ENCODE measurements at regions not wholly inside any gene's neighbourhood (a gene's known extent, or its start where the extent isn't known, plus 50 kb on each side); places are given as distances from the start of the nearest gene placed in this dataset.

DNA sequence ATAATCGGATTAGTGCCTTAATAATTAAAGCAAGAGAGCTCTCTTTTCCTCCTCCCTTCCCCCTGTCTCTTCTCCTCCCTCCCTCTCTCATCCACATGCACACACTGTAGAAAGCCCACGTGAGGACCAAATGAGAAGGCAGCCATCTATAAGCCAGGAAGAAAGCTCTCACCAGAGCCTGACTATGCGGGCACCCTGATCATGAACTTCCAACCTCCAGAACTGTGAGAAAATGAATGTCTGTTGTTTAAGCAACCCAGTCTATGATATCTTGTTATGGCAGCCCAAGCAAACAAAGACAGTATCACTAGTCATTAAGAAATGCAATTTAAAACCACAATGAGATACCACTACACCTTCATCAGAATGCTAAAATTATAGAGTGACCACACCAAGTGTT, 220.3 kb downstream of the EN1 start:
- H3F3A ChIP-seq (ENCODE audit: low read depth): no peaks in the 10 kb centered on the region
- no peaks in the 10 kb centered on the region for H4K20me1 ChIP-seq (ENCODE audit: low read depth)
- H3K36me3 Mint-ChIP-seq: no peaks in the 10 kb centered on the region
- no peaks in the 10 kb centered on the region for H3K9me3 ChIP-seq (ENCODE audit: low read depth)
- TF ChIP-seq CTCF (IDR thresholded peaks at IDR 0.05): no peak
- TF ChIP-seq EZH2phosphoT487 (IDR thresholded peaks at IDR 0.05): no peak
- TF ChIP-seq EZH2 (IDR thresholded peaks at IDR 0.05): no peak
- DNase-seq (ENCODE audit: low spot score): no peak
- no peaks in the 10 kb centered on the region for H3K36me3 ChIP-seq
- H3K9ac ChIP-seq: no peak overlapping the region
- no peak overlapping the region for H3K4me3 Mint-ChIP-seq
- no peak overlapping the region for H3K27ac Mint-ChIP-seq
- H3K4me1 Mint-ChIP-seq: no peaks in the 10 kb centered on the region
- H3K27me3 ChIP-seq: no peaks in the 10 kb centered on the region
- no peak overlapping the region for H2AFZ ChIP-seq (replicated peaks)
- no peak overlapping the region for H3K4me2 ChIP-seq
- no peaks in the 10 kb centered on the region for H3K4me1 ChIP-seq
- H3K4me3 ChIP-seq: no peak overlapping the region
- no peaks in the 10 kb centered on the region for H3K79me2 ChIP-seq (ENCODE audit: low read depth)
- H3K27me3 Mint-ChIP-seq (ENCODE audit: insufficient read depth, low read depth): peaks cover 9% of the 10 kb centered on the region
- H3K9me3 Mint-ChIP-seq: peaks cover 7% of the 10 kb centered on the region
- H3K27ac ChIP-seq: no peak overlapping the region

DNA sequence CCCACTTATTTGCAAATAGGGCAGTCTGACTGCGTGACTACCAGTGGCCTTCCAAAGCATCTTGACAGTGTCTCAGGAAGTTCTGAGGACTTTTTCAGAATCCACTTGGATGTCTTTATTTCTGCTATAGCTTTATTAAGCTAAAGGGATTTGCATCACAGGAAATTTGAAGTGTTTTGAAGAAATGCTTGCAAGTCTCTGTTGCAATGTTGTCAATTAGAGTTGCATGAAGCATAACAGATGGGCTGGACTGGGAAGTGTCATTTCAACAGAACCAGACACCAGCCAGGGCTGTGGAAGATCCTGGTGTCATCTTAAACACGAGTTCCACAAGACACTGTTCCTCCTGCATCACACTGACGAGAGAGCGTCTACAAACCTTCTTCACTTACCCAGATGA, 224.5 kb downstream of the EN1 start:
- H4K20me1 ChIP-seq (ENCODE audit: low read depth): no peaks in the 10 kb centered on the region
- H3K27ac ChIP-seq: no peak overlapping the region
- no peak overlapping the region for H3K4me3 ChIP-seq
- H3K36me3 ChIP-seq: no peaks in the 10 kb centered on the region
- H3K9ac ChIP-seq: no peak overlapping the region
- DNase-seq (ENCODE audit: low spot score): no peak
- Mint-ChIP-seq H3K27me3 (ENCODE audit: insufficient read depth, low read depth) (peaks cover 4% of the 10 kb centered on the region), H3K4me1 (peaks cover 12% of the 10 kb centered on the region), H3K36me3 (no peaks in the 10 kb centered on the region), H3K27ac (no peak overlapping the region), H3K4me3 (no peak overlapping the region), H3K9me3 (peaks cover 7% of the 10 kb centered on the region)
- no peaks in the 10 kb centered on the region for H3K9me3 ChIP-seq (ENCODE audit: low read depth)
- H3K4me2 ChIP-seq: no peak overlapping the region
- no peaks in the 10 kb centered on the region for H3K79me2 ChIP-seq (ENCODE audit: low read depth)
- peaks cover 9% of the 10 kb centered on the region for H3K4me1 ChIP-seq
- H2AFZ ChIP-seq (replicated peaks): no peak overlapping the region
- H3F3A ChIP-seq (ENCODE audit: low read depth): no peaks in the 10 kb centered on the region
- no peak for TF ChIP-seq EZH2 (IDR thresholded peaks at IDR 0.05)
- no peak for TF ChIP-seq CTCF (IDR thresholded peaks at IDR 0.05)
- TF ChIP-seq EZH2phosphoT487 (IDR thresholded peaks at IDR 0.05): no peak
- H3K27me3 ChIP-seq: no peaks in the 10 kb centered on the region

DNA sequence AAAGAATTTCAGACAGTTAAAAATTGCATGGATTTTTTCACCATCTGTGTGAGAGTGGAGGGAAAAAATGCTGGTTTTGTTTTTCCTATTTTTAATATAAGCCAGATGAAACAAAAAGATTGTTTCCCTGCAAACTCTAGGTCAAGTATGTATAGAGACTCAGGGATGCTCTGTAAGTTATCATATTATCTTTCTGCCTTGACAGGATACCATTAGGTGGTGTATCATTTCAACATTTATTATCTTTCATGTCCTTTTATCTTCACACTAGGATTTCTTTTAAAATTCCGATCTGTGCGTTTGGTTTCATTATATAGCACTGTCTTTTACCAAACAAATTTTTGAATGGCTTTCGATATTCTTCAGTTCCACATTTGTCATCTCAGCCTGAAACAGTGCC, 225.3 kb downstream of the EN1 start:
- Mint-ChIP-seq H3K4me3 (no peak overlapping the region), H3K27me3 (ENCODE audit: insufficient read depth, low read depth) (peaks cover 3% of the 10 kb centered on the region), H3K36me3 (no peaks in the 10 kb centered on the region), H3K9me3 (peaks cover 1% of the 10 kb centered on the region), H3K27ac (no peak overlapping the region), H3K4me1 (peaks cover 14% of the 10 kb centered on the region)
- Histone ChIP-seq H2AFZ (replicated peaks) (no peak overlapping the region), H3K4me2 (no peak overlapping the region), H3K9me3 (ENCODE audit: low read depth) (no peaks in the 10 kb centered on the region), H3K36me3 (no peaks in the 10 kb centered on the region), H4K20me1 (ENCODE audit: low read depth) (no peaks in the 10 kb centered on the region), H3K9ac (no peak overlapping the region), H3K4me1 (peaks cover 11% of the 10 kb centered on the region), H3K4me3 (no peak overlapping the region), H3K27me3 (no peaks in the 10 kb centered on the region), H3F3A (ENCODE audit: low read depth) (no peaks in the 10 kb centered on the region), H3K79me2 (ENCODE audit: low read depth) (no peaks in the 10 kb centered on the region), H3K27ac (no peak overlapping the region)
- TF ChIP-seq EZH2 (IDR thresholded peaks at IDR 0.05): no peak
- no peak for TF ChIP-seq CTCF (IDR thresholded peaks at IDR 0.05)
- no peak for TF ChIP-seq EZH2phosphoT487 (IDR thresholded peaks at IDR 0.05)
- no peak for DNase-seq (ENCODE audit: low spot score)

Measured in neural progenitor cell (in vitro differentiated cells).